RKO (cell line): ENCODE measurements at regions not wholly inside any gene's neighbourhood (a gene's known extent, or its start where the extent isn't known, plus 50 kb on each side); places are given as distances from the start of the nearest gene placed in this dataset.
"Not testable (repeated sequence)": the region's sequence is repeated elsewhere in the genome, so short reads cannot be mapped to it uniquely, and the experiment has no call there.

Experiments
- DNase-seq: peaks from one replicate; pipeline ENCODE4 v3.0.0-alpha.2; 2016; ENCODE audit warnings: low spot score

- no peak for DNase-seq
These were observed 1616.0 kb downstream of the KHDRBS2 start for GRCh38 chr6:60670036-60670435.

GRCh38 chr6:60668428-60668827, 1617.6 kb downstream of the KHDRBS2 start:
- no peak for DNase-seq

GRCh38 chr6:60663199-60663598, 1622.8 kb downstream of the KHDRBS2 start:
- DNase-seq: not testable (repeated sequence)

- DNase-seq: no peak
These were observed 1642.2 kb downstream of the KHDRBS2 start for GRCh38 chr6:60643870-60644269.

- not testable (repeated sequence) for DNase-seq
These were observed 1646.8 kb downstream of the KHDRBS2 start for GRCh38 chr6:60639185-60639584.
